HG02610 (cell line): ENCODE measurements at regions not wholly inside any gene's neighbourhood (a gene's known extent, or its start where the extent isn't known, plus 50 kb on each side); places are given as distances from the start of the nearest gene placed in this dataset.
"Not testable (repeated sequence)": the region's sequence is repeated elsewhere in the genome, so short reads cannot be mapped to it uniquely, and the experiment has no call there.

Source experiments
- ATAC-seq: cut with Tn5 transposase; IDR thresholded peaks from one replicate; pipeline ENCODE4 v1.9.1; 2021; ENCODE audit warnings: mild to moderate bottlenecking, moderate library complexity; ENCODE audit not compliant: unreplicated experiment

DNA sequence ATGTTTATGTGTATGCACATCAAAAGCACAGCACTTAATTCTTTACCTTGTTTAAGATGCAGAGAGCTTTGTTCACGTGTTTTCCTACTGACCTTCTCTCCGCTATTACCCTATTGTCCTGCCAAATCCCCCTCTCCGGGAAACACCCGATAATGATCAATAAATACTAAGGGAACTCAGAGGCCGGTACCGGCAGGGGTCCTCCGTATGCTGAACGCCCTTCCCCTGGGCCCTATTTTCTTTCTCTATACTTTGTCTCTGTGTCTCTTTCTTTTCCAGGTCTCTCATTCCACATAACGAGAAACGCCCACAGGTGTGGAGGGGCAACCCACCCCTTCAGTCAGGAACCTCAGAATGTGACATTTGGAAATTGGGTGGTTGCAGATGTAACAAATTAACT, 160.1 kb downstream of the ADRA2C start:
- ATAC-seq, result not testable (repeated sequence)

DNA sequence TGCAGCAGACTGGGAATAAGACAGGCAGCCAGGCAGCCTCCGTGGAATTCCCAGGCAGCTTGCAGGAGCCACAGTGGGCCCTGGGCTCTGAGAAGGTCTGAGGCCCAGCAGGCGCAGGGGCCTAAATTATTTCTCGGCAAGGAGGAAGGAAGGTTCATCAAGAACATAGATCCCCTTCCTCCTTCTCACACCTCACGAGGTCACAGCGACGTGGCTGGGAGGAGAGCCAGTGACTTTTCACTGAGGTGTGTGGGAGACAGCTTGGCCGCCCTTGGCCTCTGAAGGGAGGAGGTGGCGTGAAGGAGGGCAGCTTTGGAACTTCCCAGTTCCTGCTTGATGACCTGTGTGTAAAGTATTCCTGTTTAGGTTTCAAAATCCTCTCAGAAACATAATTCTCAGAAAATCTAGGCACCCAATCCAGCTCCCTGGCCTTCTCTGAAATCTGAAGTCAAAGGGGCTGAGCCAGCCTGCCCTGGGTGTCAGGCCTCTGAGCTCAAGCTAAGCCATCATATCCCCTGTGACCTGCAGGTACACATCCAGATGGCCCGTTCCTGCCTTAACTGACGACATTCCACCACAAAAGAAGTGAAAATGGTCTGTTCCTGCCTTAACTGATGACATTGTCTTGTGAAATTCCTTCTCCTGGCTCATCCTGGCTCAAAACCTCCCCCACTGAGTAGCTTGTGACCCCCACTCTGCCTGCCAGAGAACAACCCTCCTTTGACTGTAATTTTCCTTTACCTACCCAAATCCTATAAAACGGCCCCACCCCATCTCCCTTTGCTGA, 161.0 kb downstream of the ADRA2C start:
- not testable (repeated sequence) for ATAC-seq

DNA sequence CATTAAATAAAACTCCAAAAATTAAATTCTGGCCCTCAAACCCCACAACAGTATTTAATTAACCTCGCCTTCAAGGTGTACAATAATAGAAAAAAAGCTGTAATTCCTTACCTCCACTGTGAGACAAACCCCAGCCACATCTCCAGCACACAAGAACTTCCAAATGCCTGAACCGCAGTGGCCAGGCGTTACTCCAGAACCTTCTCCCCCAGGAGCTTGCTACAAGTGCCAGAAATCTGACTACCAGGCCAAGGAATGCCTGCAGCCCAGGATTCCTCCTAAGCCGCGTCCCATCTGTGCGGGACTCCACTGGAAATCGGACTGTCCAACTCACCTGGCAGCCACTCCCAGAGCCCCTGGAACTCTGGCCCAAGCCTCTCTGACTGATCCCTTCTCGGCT, 163.2 kb downstream of the ADRA2C start:
- not testable (repeated sequence) for ATAC-seq

DNA sequence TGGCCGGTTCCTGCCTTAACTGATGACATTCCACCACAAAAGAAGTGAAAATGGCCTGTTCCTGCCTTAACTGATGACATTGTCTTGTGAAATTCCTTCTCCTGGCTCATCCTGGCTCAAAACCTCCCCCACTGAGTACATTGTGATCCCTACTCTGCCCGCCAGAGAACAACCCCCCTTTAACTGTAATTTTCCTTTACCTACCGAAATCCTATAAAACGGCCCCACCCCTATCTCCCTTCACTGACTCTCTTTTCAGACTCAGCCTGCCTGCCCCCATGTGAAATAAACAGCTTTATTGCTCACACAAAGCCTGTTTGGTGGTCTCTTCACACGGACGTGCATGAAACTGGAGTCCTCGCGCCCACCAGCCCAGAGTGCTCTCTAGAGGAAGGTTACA, 166.5 kb downstream of the ADRA2C start:
- ATAC-seq, result not testable (repeated sequence)

DNA sequence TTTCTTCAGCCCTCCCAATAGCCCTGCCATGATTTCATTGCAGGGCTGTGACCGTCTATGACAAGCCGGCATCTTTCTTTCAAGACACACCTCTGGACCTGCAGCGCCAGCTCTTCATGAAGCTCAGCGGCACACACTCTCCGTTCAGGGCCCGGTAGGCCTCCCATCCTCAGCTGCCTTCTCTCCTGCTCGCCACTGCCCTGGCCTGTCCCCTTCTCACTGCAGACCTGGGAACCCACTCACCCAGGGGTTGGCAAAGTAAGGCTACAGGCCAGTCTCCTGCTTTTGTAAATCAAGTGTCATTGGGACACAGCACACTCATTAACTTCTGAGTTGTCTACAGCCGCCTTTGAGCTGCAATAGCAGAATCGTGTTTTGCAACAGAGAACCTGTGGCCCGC, 169.2 kb downstream of the ADRA2C start:
- not testable (repeated sequence) for ATAC-seq

DNA sequence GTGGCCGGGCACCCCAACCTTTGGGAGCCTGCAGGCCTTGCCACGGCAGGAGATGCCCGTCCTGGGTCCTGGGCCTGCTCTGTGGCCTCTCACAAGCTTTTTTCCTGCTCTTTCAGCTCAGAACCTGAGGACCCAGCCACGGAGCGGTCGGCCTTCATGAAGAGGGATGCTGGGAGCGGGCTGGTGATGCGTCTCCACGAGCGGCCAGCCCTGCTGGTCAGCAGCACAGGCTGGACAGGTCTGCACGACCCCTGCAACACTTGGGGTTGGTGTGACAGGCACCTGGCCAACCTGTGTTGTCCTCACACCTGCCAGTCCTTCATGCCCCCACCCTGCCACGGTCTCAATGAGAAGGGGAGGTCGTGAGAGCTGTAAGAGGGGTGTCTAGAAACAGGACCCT, 170.0 kb downstream of the ADRA2C start:
- ATAC-seq, result no peak

DNA sequence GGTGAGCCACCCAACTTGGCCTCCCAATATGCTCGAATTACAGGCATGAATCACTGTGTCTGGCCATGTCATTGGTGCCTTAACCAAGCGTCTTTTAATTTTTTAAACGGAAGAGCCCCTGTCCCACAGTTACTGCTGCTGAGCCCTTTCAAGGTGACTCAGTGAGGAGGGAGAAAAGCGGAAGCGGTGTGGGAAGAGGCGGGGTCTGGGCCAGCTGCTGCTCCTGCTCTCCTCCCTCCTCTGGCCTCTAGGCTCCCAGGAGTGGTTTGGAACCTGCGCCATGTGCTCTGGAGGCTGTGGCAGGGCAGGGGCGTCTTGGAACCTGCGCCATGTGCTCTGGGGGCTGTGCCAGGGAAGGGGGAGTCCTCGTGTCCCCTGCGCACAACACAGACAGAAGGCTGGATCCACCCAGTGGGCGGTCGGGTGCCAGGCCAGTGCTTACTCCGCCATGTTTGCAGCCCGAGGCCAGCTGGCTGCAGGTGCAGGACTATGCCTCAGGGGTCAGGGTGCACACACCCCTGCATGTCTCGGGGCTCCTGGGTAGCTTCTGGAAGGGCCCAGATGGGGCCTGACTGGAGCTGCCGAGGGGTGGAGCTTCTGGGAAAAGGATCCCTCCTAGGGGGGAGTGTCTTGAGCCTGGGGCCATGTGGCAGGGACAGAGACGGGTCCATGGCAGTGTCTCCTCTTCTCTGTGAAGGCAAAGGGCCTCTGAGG, 171.8 kb downstream of the ADRA2C start:
- ATAC-seq, result not testable (repeated sequence)

DNA sequence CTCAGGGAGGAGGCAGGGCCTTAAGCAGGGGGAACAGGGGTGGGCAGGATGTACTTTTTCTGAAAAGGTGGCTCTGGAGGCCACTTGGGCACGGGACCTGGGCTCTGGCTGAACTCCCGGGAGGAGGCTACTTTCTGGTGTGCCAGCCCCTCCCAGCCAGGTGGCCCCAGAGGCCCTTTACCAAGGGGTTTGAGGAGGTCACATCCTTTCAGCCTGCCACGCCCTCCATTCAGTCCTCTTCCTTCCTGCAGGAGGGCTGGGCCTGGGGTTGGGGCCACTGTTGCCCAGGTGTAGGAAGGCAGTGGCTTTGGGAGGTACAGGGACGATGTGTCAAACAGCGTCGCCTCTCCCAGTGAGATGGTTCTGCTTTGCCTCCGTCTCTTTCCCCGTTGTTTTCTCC, 172.5 kb downstream of the ADRA2C start:
- not testable (repeated sequence) for ATAC-seq

DNA sequence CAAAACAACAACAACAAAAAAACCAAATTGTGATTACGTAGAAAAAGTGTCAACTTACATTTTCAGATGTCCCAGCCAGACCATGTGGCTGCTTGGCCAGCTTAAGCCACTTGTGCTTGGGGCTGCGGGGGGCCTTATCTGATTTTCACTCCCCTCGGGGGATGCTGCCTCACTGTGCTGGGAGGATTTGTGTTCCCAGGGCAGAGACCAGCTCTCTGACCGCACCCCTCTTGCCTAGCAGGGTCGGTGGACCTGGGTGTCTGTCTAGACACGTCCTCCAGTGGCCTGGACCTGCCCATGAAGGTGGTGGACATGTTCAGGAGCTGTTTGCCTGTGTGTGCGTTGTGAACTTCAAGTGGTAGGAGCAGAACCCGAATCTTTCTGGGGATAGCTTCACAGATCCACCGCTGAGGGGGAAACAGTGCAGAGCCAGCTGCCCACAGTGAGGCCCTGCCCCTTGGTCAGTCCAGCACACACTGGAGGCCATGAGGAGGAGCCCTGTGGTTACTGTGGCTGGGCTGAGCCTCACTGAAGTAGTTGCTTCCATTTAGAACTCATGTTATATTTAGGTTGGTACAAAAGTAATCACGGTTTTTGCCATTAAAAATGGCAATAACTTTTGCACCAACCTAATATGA, 173.9 kb downstream of the ADRA2C start:
- ATAC-seq, result not testable (repeated sequence)

DNA sequence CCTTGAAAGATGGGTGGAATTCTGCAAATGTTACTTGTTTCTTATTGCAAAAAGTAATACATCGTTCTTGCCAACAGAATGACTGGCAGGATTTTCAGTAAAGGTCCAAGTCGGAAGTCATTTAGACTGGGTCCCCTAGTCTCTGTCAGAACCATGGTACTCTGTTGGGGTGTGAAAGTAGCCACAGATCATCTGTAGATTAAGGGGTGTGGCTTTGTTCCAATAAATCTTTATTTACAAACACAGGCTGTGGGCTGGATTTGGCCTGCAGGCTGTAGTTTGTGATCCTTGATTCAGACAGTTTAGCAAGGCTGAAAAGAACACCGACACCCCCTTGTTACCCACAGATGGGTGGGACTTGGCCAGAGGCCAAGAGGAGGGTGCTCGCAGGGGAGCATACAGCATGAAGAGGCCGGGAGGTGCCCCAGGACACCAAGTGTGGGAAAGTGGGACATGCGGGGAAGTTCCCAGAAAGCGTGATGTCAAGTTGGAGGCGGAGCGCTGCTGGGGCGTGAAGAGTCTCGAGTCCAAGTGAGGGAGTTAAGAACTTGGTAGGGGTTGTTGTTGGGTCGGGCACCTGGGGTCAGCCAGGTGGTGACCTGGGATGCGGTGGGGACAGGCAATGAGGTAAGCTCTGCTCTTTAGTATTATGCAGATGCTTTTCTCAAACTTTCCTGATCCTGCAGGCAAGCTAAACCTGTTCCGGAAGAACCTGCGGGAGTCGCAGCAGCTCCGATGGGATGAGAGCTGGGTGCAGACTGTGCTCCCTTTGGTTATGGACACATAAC, 175.7 kb downstream of the ADRA2C start:
- ATAC-seq, result not testable (repeated sequence)

DNA sequence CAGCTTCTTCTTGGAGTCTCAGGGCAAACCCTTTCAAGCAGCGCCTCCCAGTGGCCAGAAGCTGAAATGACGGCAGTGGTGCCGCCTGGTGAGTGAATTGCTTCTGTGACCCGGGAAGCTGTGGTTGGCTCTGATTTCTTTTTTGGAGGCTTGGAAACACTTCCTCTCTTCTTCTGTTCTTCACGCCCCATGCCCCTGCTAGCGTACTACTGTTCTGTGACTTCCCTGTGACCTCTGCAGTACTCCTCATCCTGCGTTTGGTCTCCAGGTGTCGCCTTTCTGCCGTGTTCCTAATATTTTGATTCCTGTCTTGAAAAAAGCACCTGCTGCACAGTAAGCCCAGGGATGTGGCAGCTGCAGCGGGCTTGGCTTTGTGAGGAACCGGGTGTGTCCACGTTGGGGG, 176.4 kb downstream of the ADRA2C start:
- ATAC-seq, result not testable (repeated sequence)

DNA sequence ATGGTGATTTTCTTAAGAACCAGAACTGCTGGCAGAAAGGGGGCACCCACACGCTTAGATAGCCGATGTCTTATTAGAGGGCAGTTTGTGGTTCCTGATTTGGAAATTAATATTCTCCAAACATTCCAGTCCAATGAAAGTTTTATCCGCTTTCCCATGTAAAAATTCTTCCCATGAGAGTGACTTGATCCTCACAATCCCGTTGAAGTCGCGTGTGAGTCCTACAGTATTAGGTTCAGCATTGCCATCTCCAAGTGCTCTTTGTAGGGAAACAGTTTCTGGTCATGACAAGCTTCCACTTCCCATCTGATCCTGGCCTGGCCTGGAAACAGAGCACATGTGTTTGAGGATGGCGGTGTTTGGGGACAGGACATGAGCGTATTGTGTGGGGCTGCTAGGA, 176.9 kb downstream of the ADRA2C start:
- not testable (repeated sequence) for ATAC-seq

DNA sequence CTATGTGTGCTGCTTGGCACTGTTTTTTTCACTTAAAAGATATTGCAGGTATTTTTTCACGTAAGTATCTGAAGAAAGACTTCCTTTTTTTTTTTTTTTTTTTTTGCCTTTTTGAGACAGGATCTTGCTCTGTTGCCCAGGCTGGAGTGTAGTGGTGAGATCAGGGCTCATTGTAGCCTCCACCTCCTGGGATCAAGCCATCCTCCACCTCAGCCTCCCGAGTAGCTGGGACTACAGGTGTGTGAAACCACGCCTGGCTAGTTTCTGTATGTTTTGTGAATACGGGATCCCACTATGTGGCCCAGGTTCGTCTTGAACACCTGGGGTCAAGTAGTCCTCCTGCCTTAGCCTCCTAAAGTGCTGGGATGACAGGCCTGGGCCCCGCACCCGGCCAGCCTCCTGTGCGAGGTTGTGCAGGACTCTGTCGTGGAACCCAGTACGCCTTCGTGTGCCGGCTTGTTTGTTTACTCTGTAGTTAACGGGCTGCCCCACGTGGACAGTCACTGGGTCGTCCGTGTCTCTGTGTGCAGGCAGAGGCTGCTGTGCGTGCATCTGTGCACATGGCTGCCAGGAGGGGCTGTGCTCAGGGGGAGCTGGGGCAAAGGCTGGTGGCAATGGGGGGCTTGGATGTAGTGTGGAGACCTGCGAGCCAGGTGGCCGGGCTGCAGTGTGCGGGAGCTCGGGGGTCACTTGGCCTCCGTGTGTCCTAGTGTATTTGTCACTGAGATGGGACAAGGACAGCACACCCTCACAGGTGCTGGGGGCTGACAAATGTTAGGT, 179.5 kb downstream of the ADRA2C start:
- no peak for ATAC-seq

DNA sequence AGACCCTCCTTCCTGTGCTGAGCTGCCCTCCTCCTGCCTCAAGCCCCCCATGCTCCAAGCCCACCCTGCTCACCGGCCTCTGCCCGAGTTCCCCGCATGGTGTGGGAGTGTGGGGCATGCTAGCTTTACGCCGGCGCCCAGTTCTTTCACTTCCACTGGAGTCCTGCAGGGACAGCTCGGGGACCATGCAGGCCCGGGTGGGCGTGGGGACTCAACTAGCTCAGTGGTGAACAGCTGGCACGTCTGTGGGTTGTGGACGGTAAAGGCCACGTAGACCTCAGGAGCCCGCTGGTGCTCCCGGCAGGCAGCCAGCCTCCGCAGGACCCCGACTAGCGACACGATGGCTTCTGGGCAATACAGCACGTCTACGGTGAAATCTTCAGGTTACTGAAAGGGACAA, 180.4 kb downstream of the ADRA2C start:
- not testable (repeated sequence) for ATAC-seq

DNA sequence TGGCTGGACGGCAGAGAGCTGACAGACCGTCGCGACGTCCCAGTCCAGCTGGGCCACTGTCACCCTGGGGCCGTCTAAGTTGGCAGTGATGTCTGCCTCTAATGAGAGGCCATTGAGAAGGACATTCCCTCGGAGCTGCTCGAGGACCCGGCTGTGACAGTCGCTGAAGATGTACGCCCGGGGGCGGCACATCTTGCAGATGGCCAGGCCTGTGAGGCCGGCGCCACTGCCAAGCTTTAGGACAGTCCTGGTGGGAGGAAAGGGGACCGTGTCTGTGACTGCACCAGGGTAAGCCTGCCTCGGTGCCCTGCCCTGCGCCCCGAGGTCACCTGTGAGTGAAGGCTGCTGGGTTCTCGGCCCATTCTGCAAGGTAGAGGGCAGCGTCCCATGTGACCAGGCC, 181.6 kb downstream of the ADRA2C start:
- not testable (repeated sequence) for ATAC-seq

DNA sequence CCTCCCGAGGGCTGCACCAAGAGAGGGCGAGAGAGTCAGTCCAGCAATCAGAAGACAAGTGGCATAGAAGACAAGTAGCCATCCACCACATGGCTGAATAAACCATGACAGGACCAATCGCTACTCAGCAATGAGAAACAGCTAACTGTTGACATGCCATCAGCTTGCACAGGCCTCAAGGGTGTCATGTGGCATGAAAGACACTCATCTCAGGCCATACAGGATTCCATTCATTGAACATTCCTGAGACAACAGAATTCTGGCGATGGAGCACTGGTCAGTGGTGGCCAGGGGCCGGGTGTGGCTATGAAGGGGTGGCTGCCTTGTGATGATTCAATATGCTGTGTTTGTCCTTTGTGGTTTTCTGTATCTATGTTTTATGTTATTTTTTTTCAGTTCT, 182.0 kb downstream of the ADRA2C start:
- not testable (repeated sequence) for ATAC-seq

DNA sequence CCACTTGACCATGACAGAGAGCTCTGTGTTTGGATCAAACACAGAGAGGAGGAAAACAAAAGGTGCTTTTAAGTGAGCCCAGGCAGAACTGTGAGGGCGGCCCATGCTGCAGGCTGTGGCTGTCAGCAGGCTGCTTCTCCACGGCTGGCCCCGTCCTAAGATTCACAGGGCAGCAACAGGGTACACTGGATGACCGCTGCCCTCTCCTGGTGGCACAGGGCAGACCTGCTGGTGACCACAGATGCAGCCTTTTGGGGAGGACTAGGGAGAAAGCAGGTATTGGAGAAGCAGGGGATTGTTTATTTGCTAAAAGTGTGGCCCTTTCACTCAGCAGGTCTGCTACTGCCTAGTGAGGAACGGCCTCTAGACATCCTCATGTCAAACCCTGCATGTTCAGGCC, 183.7 kb downstream of the ADRA2C start:
- not testable (repeated sequence) for ATAC-seq

DNA sequence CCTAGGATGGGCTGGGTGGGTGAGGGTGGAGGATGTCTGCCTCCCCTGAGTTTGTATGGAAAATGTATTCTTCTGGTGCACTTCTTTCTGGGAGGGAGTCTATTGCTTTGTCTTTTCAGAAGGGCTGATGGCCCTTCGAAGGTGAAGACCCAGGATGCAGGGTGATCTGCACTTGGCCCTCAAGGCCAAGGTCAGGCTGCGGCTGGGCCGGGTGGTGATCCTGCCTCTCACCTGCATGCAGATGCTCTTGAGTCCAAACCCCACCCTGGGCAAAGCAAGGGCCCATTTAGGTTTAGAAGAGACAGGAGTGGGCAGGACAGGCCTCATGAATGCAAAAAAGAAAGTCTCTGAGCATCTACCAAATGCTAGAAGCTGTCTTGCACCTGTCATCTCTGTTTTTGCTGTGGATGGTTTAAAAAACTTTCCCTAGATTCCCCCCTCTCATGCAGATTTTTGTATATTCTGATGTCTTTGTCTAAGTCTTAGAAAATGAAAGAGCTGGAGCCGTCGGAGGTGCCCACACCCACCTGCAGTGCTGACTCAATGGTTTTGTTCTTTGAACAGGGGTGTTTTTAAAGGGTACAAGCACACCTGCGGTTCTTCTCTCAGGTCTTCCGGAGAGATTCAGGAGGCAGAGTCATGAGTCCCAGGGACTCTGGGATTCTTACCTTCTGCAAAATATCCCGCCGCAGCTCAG, 186.4 kb downstream of the ADRA2C start:
- not testable (repeated sequence) for ATAC-seq

DNA sequence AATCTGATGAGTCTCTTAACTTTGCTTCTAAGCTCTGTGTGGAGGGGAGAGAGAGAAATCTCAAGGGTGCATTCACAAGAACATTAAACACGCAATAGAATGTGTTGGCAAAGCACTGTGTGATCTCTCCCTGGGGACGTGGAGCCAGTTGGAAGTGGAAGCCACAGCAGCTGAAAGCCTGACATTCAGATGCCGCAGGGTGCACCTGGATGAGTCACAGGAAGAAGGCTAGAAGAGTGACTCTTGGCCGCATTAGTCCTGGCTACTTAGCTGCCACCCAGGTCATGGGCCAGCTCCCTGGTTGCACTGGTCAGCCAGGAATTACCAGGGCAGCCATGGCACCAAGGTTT, 186.9 kb downstream of the ADRA2C start:
- ATAC-seq, result not testable (repeated sequence)
